ENCODE measurements at regions not wholly inside any gene's neighbourhood (a gene's known extent, or its start where the extent isn't known, plus 50 kb on each side); places are given as distances from the start of the nearest gene placed in this dataset.

GRCh38 chr4:44845993-44846392 lies 119.6 kb upstream of the GNPDA2 start:
- TF ChIP-seq, protein P1, sequence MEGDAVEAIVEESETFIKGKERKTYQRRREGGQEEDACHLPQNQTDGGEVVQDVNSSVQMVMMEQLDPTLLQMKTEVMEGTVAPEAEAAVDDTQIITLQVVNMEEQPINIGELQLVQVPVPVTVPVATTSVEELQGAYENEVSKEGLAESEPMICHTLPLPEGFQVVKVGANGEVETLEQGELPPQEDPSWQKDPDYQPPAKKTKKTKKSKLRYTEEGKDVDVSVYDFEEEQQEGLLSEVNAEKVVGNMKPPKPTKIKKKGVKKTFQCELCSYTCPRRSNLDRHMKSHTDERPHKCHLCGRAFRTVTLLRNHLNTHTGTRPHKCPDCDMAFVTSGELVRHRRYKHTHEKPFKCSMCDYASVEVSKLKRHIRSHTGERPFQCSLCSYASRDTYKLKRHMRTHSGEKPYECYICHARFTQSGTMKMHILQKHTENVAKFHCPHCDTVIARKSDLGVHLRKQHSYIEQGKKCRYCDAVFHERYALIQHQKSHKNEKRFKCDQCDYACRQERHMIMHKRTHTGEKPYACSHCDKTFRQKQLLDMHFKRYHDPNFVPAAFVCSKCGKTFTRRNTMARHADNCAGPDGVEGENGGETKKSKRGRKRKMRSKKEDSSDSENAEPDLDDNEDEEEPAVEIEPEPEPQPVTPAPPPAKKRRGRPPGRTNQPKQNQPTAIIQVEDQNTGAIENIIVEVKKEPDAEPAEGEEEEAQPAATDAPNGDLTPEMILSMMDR (IDR thresholded peaks at IDR 0.05; ENCODE audit: poor library complexity, severe bottlenecking) = no peak
- TF ChIP-seq REST (IDR thresholded peaks at IDR 0.05; ENCODE audit: borderline replicate concordance) = no peak
- TF ChIP-seq MXI1 (conservative IDR thresholded peaks at IDR 0.05; ENCODE audit: poor library complexity, severe bottlenecking) = no peak
- TF ChIP-seq SMC3 (conservative IDR thresholded peaks at IDR 0.05; ENCODE audit: poor library complexity) = no peak
- no peak for TF ChIP-seq POLR2AphosphoS5 (IDR thresholded peaks at IDR 0.05)
- no peak for TF ChIP-seq EP300 (conservative IDR thresholded peaks at IDR 0.05; ENCODE audit: poor library complexity, severe bottlenecking)
- no peak for TF ChIP-seq EZH2 (IDR thresholded peaks at IDR 0.05; ENCODE audit: borderline replicate concordance, insufficient read depth, low read length, poor library complexity, severe bottlenecking)
